LHCN-M2 (cell line): ENCODE measurements at regions not wholly inside any gene's neighbourhood (a gene's known extent, or its start where the extent isn't known, plus 50 kb on each side); places are given as distances from the start of the nearest gene placed in this dataset.
"Not testable (repeated sequence)": the region's sequence is repeated elsewhere in the genome, so short reads cannot be mapped to it uniquely, and the experiment has no call there.

Source experiments
- DNase-seq: peaks from one replicate; pipeline ENCODE4 v3.0.0-alpha.2; 2012; ENCODE audit warnings: low read depth

GRCh38 chr6:128597956-128598355 lies 77.6 kb upstream of the PTPRK start:
- DNase-seq, result peak; percentile 19

- DNase-seq, result no peak
These were observed 76.6 kb upstream of the PTPRK start for GRCh38 chr6:128597004-128597403.

GRCh38 chr6:128595544-128595943 lies 75.1 kb upstream of the PTPRK start:
- DNase-seq, result no peak

- DNase-seq, result no peak
These were observed 65.7 kb upstream of the PTPRK start for GRCh38 chr6:128586095-128586494.

- no peak for DNase-seq
These were observed 60.1 kb upstream of the PTPRK start for GRCh38 chr6:128580224-128581110.

- DNase-seq, result not testable (repeated sequence)
These were observed 54.9 kb upstream of the PTPRK start for GRCh38 chr6:128575254-128575653.

GRCh38 chr6:128574402-128574801 lies 54.0 kb upstream of the PTPRK start:
- no peak for DNase-seq

- no peak for DNase-seq
These were observed 52.6 kb upstream of the PTPRK start for GRCh38 chr6:128573036-128573435.

GRCh38 chr6:128572294-128572693 lies 51.9 kb upstream of the PTPRK start:
- DNase-seq, result no peak

GRCh38 chr6:128570680-128571063 lies 50.3 kb upstream of the PTPRK start:
- DNase-seq, result no peak

GRCh38 chr6:128569732-128570679 lies 49.6 kb upstream of the PTPRK start:
- DNase-seq, result peak; percentile 92
